HG02870 (cell line): ENCODE measurements at regions not wholly inside any gene's neighbourhood (a gene's known extent, or its start where the extent isn't known, plus 50 kb on each side); places are given as distances from the start of the nearest gene placed in this dataset.
A peak's percentile ranks its signal among the peaks of the same experiment; 100 is the strongest.
"Not testable (repeated sequence)": the region's sequence is repeated elsewhere in the genome, so short reads cannot be mapped to it uniquely, and the experiment has no call there.

Experiments used
- ATAC-seq: cut with Tn5 transposase; IDR thresholded peaks from one replicate; pipeline ENCODE4 v1.9.1; 2021; ENCODE audit warnings: mild to moderate bottlenecking, moderate library complexity; ENCODE audit not compliant: unreplicated experiment

DNA sequence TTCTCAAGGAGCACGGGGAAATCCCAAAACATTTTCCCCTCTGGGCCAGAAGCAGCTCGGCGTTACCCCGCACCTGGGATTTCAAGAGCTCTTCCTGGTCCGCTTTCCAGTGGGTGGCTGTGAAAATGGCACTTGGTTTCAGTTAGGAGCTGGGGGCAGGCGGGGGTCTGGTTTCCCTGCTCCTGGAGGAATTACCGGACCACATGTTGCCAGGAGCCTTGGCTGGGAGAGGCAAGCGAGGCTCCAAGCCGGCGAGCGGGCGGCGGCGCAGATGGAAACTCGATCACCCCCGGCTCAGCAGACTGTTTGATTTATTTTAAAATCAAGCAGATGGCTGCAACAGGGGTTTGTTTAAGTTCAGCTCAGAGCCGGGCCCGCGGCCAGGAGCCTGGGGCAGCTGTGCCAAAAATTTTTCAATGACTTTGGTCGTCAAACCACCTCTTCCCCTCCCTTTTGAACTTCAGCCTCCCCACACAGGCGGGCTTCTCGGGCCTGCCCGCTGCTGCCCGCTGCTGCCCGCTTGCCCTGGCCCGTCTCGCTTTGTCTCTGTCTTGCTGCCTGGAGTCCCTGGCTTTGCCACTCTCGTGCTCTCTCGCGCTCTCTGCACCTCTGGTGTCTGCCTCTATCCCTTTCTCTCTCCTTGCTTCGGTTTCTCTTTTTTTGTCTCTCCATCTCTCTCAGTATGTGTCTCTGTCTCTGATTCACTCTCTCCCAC lies 108.0 kb upstream of the CIBAR2 start:
- no peak for ATAC-seq

DNA sequence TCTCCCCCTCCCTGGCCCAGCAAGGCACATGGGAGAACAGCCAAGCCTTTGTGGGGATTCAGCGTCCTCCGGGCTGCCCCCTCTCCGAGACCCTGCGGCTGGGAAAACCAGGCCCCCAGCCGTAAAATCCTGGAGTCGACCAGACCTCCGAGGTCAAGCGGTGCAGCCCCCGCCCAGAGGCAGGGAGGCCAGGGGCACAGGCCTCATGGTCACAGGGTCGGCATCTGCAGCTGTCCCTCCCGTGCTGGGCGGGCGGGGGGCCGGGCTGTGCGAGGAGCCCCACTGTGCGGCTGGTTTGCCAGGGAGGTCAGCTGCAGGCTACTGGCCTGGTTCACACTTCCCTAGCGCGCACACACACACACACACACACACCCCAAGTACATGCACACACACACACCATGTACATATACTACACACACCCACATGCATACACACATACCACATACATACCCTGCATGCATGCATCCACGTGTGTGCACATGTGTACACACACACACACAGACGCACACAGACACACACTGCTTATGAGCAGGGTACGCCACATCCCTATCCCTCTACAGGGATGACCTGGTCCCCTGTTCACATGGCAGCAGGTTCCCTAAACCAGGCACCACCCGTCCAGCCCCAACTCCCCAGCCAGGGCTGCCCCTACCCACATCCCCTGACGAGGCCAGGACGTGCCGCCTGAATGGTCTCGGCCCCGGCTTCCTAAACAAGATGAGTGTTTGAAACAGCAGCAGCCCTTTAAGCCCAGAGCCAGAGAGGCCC lies 108.9 kb upstream of the CIBAR2 start:
- no peak for ATAC-seq

DNA sequence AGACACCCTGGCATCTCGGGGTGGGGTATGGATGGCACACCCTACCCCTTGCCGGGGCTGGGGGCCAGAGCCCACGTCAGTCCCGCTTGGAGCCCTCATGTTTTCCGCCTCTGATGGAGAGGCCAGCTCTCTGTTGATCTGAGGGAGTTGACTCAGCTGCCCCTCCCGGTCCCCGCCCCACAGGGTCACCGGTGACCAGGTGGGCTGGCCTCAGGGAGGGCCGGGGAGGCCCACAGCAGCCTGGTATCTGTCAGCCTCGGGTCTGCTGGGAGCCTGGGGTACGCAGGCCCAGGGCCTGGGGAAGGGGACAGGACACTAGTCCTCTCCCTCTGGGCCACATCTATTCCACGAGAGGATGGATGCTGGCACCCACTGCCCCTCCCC lies 109.5 kb upstream of the CIBAR2 start:
- no peak for ATAC-seq

DNA sequence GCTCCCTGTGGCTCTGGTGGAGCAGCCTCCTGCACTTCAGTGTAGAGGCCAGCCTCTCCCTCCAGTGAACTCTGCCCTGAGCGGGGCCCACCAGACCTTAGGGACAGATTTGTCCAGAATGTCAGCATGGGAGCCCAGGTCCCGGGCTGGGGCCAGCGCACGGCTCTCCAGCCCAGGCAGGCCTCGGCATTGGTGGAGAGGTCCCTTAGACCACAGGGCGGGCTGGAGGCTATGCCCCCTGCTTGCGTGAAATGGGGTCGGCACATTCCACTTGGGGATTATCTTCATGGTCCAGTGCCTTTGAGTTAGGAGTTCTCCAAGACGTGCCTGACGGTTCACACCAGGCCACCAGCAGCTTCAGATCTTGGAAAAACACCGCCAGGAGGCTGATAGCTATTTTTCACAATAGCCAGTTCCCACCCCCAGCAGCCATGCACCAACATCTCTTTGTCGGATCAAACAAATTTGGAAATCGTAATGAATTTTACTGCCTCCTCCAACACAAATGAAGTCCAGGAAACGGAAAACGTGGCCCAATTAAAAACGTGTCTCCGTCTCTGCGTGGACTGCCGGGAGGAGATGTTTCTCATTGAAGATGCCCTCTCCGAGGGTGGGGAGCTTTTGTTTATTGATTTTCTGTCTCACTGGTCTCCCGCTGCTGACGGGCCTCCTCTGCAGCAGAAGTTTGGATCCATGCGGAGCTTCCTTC lies 110.0 kb upstream of the CIBAR2 start:
- ATAC-seq, result no peak

DNA sequence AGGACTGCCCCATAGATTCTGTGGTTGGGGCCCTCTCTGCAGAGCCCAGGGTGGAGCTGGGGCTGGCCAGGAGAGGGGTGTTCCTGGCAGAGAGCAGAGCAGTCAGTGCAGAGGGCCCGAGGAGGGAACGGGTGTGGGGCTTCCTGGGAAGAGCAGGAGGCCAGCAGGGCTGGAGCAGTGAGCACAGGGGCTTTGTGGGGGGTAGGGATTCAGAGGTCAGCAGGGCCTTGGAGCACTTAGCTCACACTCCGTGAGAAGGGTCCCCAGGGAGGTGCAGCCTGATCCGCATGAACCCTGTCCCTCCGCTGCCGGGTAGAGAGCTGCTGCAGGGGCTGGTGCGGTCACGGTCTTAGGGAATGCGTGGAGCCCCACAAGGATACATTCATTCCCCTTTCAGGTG lies 113.0 kb upstream of the CIBAR2 start:
- no peak for ATAC-seq

DNA sequence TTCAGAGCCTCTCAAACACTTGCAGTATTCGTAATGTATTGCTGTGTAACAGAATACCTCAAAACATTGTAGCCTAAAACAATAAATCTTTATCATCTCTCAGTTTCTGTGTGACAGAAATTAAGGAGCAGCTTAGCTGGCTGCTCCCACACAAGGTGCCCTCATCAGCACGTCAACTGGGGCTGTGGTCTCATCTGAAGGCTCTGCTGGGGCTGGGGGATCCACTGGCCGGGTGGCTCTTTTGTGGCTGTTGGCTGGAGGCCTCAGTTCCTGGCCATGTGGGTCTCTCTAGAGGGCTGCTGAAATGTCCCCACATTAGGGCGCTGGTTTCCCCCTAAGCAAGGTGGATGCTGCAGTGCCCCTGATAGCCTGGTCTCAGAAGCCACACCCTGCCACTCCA lies 113.4 kb upstream of the CIBAR2 start:
- ATAC-seq, result no peak

DNA sequence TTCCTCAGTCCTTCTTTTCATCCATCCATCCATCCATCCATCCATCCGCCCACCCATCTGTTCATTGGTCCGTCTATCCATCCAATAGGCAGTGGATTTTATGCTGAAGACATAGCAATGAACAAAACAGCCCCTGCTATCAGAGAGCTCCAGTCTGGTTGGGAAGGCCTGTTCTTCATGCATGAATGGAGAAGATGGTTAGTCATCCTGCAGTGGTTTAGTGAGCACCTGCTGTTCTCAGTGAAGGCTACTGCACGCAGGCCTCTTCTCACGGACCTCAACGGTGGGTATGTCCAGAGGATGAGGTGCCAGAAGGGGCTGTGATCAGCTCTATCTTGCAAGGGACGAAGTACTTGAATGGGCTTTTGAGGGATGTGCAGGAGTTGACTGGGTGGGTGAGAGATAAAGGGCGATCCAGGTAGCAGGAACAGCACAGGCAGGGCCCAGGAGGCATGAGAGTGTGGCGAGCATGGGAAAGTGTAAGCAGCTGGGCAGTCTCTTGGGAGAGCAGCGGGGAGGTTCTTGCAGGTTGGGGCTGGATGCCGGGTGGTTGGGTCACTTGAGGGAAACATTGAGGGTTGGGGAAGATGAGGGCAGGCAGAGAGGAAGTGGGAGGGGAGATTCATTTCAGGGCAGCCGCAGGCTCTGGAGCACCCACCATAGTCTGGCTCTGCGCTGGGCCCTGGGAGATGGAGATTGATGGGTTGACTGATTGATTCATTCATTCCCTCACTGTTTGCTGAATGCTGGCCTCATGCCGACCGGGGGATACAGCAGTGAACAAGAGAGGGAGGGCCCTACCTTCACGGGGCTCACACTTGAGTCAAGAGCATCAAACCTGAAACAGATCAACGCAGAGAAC lies 115.0 kb upstream of the CIBAR2 start:
- peak; percentile 72 for ATAC-seq

DNA sequence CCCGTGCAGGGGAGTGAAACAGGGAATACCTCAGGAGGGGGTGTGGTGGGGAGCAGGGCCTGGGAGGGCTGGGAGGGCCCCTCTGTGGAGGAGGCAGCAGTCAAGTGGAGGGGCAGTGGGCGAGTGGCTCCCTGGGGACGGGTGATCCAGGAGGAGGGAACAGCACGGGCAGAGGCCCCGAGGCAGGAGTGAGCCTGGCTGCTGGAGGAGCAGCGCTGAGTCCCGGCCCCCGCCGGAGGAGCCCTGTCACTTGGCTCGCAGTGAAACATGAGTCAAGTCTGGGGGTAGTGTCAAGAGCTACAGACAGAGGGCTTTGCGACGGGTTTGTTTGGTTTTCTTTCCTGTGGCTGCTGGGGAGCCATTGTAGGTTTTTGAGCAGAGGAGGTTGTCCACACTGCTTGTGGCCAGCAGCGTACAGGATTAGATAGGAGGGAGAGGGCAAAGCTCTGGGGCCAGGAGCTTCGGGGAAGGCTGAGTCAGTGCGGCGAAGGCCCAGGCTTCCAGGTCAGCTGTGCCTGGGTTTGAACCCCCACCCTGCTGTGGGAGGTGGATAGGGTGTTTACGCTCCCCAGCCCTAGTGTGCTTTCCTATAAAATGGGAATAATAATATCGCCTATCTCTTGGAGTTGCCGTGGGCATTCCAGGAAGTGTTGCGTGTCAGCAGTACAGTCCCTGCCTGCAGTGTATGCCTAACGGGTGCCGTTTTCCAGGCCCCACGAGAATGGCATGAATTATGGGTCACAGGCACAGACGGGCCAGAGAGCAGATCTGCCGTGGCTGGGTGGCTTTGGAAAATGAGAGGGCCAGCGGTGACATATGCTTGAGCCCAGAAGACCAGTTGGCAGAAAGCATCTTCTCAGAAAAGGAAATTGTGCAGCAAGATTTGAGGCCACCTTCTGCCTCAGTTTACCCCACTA lies 115.9 kb upstream of the CIBAR2 start:
- ATAC-seq, result no peak

DNA sequence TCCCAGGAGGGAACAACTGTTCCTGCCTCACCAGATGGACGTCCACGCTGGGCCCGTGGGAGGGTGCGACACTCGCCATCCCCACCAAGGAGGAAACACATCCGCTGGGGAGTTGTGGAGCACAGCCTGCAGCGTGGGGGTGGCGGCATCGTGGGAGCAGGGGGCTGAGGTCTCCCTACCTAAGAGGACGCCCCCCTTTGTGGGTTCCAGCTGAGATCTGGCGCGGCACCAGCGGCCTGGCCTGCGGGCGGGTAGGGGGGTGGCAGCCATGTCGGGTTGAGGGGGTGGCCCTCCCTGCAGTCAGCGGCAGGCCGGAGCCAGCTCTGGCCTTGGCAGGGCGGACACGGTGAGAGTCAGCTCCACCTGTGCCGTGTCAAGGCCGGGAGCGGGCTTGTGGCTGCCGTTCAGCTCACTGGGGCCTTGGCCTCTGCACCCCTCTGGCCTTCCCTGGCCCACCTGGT lies 116.7 kb upstream of the CIBAR2 start:
- ATAC-seq, result no peak

DNA sequence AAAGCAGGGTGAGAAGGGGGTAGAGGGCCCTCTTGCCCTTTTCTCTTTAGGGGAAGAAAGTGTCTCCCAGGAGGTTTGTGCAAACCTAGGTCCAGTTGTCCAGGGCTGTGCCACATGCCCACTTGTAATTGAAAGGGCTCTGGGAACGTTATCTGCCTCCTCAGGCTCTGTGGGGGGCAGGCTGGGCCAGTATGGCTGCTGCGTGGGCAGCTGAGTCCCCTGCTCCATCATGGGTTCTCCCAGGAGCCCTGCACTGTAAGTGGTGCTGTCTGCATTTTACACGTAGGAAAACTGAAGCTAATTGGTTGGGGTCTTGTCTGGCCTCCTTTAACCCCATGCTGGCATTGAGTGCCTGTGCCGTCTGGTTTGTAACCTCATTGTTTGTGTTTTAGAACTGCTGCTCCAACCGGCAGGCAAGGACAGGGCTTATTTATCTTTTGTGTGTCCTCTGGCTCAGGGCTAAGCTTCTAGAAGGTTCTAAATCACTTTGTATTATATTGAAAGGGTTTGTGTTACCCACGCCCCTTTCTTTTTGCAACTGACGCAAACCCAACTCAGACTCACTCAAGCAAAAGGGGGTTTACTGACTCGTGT lies 117.7 kb upstream of the CIBAR2 start:
- no peak for ATAC-seq

DNA sequence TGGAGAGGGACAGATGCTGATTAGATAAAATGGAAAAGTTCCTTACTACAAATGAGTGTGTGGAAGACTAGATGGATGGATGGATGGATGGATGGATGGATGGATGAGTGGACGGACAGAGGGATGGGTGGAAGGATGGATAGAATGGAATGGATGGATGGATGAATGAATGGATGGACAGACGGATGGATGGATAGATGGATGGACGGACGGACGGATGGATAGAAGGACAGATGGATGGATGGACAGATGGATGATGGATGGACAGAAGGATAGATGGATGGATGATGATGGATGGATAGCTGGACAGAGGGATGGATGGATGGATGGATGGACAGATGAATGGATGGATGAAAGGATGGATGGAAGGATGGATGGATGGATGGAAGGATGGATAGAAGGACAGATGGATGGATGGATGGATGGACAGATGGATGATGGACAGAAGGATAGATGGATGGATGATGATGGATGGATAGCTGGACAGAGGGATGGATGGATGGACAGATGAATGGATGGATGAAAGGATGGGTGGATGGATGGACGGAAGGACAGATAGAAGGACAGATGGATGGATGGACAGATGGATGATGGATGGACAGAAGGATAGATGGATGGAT lies 118.6 kb upstream of the CIBAR2 start:
- not testable (repeated sequence) for ATAC-seq

DNA sequence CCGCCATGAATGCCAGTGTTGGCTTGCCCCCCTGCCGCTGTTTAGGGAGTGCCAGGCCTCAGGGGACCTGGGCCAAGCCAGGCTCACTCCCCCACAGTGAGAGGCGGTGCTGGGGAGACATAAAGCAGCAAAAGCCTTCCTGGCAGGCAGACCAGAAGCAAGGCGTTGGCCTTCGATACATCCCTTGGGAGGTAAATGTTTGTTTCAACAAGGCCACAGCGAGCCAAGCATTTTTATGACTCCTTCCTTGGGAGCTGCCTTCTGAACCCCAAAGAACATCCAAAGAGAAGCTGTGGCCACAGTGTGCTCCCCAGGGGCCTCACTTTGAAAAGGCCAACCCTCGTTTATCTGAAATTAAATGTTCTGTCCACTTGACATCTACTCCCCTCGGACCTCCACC lies 119.7 kb upstream of the CIBAR2 start:
- no peak for ATAC-seq

DNA sequence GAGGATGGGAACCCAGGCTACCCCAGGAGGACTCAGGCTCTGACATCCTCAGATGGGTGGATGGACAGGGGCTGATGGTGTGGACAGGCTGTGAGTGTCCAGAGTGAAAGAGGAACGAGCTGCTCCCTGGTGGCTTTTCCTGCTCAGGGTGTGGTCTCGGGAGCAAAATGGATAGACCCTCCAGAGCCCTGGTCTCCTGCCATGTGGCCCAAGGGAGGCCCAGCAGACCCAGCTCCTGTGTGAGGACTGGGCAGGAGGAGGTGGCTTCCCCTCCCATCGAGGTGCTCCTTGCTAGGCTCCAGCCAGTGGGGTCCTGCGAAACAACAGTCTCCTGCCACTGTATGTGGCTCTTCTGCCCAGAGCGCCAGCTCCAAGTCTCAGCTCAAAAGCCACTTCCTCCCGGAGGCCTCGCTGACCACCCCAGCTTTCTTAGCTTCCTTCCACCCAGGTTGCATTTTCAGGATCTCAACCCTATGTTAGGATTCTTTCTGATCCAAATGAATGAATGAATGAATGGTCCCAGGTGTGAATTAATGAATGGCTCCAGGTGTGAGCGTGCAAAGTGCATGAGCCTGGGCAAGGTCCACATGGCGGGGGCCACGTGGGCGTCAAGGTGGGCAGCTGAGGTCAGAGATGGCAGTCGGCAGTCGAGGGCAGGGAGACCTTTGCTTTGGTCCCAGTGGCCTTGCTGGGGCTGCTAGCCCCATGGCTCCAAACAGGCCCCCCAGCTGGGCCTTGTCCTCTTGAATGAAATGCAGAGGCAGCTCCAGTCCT lies 120.3 kb upstream of the CIBAR2 start:
- ATAC-seq, result no peak

DNA sequence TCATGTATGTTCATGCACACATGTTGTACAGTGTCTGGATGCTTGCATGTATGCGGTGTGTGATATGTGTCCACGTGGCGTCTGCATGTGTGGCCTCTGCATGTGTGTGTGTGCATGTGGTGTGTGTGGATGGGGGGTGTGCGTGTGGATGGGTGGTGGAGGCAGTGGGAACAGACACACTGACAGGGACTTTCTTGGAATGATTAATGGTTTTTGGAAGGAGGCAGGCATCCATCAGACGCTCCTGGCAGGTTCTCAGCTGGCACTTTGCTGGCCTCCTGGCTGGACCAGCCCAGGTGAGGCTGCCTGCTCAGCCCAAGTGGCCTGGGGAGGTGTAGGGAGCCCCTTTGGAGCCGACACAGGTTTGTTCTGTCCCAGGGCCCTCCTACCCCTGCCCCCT lies 121.2 kb upstream of the CIBAR2 start:
- ATAC-seq, result no peak

DNA sequence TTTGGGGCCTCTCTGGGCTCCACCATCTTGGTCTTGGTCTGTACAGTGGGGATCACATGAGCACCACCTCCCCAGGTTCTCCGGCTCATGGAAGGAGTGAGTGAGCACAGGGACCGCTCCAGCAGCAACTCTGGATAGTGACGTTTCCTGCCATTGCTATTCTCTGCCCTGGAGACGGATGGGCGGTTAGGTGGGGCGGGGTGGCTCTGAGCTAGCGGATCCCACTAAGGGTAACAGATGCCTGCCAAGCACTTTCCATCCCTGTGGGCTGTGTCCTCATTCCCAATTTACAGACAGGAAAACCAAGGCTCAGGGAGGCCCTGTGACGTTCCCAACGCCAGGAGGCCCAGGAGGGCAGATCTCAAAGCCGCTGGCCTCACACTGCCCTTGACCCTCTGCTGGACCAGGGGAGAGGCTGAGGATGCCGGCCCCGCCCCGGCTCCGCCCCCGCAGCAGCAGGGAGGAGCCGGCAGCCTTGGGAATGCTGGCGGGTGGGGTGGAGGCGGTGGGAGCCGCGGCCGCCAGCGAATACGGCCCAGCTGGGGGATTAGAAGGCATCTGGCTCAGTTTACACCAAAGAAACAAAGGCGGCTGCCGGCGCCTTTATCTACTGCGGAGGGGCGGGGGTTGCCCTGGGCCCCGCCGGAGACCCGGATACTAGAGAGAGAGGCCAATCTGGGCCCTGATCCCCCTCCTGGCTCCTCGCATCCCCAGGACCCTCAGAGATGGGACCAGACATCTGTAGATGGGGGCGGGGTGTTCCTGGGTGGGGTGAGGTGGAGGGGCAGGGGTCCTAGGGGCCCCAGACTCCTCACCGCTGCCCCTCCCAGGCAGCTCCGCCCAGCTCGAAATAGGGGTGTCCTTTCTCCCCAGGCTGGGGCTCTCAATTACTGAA lies 122.3 kb upstream of the CIBAR2 start:
- no peak for ATAC-seq

DNA sequence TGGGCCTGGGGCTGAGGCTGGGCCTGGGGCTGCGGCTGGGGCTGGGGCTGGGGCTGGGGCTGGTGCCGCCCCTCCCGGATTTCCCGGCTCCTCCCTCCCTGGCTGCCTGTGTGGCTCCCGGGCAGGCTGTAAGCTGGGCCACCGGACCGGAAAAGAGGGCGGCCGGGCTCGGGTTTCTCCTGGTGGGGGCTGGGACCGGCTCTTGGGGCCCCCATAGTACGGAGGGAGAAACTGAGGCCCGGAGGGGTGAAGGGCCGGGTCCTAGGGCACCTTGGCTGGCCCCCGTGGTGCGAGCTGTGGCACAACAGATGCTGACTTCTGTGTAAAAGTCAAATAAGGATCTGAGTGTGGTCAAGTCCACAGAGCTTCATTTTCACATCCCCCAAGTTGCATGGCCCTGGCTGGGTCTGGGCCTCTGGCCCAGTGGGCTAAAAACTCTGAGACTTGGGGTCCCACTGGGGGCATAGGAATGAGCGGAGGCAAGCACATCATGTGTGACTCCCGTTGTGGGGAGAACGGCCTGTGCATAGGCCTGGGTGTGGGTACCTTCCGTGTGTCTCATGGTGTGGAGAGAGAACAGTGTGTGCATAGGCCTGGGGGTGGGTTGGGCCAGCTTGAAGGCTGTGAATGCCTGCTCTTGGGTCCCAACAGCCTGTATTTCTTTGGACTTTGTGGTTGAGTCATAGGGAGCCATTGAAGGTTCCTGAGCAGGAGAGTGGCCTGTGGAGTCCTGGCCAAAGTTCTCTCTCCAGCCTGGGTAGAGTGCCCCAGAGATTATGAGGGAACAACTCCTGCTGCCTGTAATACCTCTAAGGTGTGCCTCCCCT lies 123.9 kb upstream of the CIBAR2 start:
- ATAC-seq, result no peak

DNA sequence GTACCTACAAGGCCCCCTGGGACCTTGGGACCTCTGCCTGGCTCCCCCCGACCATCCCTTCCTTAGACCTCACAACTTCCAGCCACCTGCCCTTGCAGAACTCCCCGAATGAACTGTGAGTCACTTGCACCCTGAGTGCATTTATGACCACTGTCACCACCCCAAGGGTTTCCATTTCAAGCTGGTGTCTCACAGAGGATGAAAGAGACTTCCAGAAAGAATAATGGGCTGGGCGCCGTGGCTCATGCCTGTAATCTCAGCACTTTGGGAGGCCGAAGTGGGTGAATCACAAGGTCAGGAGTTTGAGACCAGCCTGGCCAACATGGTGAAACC lies 124.5 kb upstream of the CIBAR2 start:
- ATAC-seq, result no peak
